ENCODE measurements at regions not wholly inside any gene's neighbourhood (a gene's known extent, or its start where the extent isn't known, plus 50 kb on each side); places are given as distances from the start of the nearest gene placed in this dataset.
"Not testable (repeated sequence)": the region's sequence is repeated elsewhere in the genome, so short reads cannot be mapped to it uniquely, and the experiment has no call there.

GRCh38 chr4:122100508-122100907 lies 51.6 kb upstream of the BLTP1 start:
- DNase-seq, result no peak

DNA sequence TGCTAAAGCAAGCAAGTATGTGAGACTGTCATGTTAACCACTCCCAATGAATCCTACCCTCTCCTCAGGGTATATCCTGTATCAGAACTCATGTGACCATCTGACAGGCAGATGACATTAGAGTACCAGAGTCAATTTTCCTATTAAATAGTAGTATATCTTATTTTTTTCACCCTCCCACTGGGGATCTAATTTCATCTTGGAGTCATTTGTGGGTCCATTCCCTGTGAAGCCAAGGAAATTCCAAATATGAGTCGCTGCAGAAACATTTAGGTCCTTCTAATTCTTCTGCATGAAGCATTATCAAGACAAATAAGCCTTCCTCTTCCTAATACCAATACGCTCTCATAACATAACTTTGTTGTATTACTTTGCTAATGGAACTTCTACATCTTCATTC lies 52.2 kb upstream of the BLTP1 start:
- no peak for DNase-seq

GRCh38 chr4:122091836-122092405 lies 60.2 kb upstream of the BLTP1 start:
- no peak for DNase-seq

- peak; percentile 19 for DNase-seq
Observed at GRCh38 chr4:122091397-122091796, 60.7 kb upstream of the BLTP1 start.

GRCh38 chr4:122090989-122091388 lies 61.1 kb upstream of the BLTP1 start:
- no peak for DNase-seq

DNA sequence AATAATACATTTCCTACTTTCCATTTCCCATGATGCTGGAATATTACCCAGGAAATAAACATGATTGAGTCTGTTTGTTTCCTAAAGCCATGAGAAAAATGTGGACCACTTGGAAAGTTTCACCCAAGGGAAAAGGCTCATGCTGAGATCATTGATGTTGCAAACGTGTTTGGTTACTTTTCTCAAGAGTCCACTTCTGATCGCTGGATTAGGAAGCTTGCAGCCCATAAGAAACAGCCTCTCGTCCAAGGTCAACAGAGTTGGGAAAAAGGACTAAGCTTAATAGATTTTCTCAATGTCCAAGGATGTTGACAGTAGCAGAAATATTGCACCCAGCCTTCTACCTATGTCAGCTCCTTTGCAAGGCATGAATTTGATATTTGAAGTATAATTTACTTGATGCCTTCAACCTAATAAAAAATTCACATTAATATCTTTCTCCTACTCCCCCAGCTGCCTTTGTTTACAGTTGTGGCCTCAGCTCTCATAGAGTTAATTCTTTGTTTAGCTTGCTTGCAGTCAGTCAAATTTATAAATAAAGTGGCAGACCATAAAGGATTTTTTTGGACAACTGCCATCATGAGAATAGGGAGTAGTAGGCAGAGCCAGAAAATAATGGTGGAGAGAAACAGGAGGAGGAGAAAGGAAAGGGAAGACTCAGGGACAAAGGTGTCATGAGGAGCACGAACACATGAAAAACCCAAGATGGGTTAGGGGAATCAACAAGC lies 65.6 kb upstream of the BLTP1 start:
- peak; percentile 23 for DNase-seq

GRCh38 chr4:122083989-122084388 lies 68.1 kb upstream of the BLTP1 start:
- no peak for DNase-seq

GRCh38 chr4:122083351-122083750 lies 68.8 kb upstream of the BLTP1 start:
- DNase-seq, result no peak

GRCh38 chr4:122082661-122083060 lies 69.5 kb upstream of the BLTP1 start:
- no peak for DNase-seq

DNA sequence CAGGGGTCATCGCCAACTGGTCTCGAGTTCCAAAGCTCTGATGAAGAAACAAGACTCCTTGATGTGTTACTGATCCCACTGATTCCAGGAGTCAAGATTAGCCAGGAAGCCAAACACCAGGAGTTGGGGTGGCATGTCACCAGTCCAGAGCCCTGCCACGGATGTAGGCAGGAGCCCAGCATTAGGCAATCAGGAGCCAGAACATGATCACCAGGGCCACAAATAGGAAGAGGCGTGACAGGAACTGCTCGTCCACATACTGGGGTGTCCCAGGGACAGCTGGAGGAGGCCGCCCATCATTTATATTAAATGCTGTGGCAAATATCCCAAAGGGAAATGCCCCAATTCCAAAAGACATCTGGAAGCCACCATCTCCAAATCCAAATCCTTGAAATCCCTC lies 74.5 kb upstream of the BLTP1 start:
- not testable (repeated sequence) for DNase-seq

DNA sequence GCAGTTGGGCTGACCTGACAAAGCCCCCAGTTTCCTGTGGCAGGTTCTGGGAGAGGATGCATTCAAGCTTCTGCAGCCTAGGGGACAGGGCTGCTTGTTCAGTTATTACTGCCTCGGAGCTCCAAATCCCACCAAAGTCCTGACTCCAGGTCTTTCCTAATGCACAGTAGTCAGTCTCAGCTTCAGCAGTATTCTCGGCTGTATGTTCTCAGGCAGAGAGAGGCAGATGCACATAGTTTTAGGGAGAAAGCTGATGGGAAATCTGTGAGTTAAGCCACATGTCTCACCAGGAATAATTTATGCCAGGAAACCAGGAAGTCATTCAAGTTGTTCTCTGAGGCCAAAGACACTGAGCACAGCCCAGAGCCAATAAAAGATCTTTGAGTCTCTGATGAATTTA lies 75.3 kb upstream of the BLTP1 start:
- DNase-seq, result not testable (repeated sequence)

- no peak for DNase-seq
Observed at GRCh38 chr4:122073615-122074014, 78.5 kb upstream of the BLTP1 start.

GRCh38 chr4:122065915-122066314 lies 86.2 kb upstream of the BLTP1 start:
- DNase-seq, result no peak

GRCh38 chr4:122065149-122065548 lies 87.0 kb upstream of the BLTP1 start:
- no peak for DNase-seq

GRCh38 chr4:122053186-122053585 lies 98.9 kb upstream of the BLTP1 start:
- DNase-seq, result no peak

- DNase-seq, result no peak
Observed at GRCh38 chr4:122052677-122053076, 99.5 kb upstream of the BLTP1 start.

GRCh38 chr4:122050841-122051240 lies 99.0 kb upstream of the TRPC3 start:
- no peak for DNase-seq

GRCh38 chr4:122047456-122048425 lies 95.9 kb upstream of the TRPC3 start:
- no peak for DNase-seq

DNA sequence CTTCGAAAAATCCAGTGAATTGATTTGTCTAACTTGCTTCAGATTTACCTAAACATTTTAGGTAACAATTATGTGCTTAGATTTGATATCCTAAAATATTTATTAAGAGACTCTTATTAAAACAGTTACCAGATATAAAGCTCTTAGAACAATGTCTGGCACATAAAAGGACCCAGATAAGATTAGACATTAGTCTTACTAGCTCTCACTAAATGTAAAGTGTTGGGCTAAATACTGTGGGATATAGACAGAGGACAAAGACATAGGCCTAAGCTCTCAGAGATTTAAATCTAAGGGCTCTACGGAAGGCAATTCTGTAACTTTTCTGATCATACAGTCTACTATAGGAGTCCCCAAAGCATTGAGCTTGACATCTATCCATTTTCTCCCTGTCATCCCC lies 94.4 kb upstream of the TRPC3 start:
- DNase-seq, result no peak

GRCh38 chr4:122045533-122045932 lies 93.7 kb upstream of the TRPC3 start:
- peak; percentile 66 for DNase-seq

GRCh38 chr4:122044501-122044900 lies 92.6 kb upstream of the TRPC3 start:
- DNase-seq, result no peak

DNA sequence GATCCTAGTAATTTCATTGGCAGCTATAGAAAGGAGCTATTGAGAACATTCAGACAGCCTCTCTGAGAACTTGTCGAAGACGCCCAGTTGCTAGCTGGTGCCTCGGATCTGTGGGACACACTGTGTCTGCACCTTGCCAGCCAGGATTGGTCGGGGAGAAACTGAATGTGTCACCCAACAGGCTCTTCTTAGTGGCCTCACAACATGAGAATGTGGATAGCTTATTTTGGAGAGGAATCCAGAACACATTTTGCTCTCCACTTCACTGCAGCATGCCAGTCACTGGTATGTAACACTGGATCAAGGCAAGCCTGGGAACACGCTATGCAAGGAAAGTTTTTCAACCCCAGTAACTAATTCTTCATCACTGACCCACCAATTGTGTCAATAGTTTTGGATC lies 89.5 kb upstream of the TRPC3 start:
- DNase-seq, result no peak

GRCh38 chr4:122038896-122039295 lies 87.0 kb upstream of the TRPC3 start:
- no peak for DNase-seq

DNA sequence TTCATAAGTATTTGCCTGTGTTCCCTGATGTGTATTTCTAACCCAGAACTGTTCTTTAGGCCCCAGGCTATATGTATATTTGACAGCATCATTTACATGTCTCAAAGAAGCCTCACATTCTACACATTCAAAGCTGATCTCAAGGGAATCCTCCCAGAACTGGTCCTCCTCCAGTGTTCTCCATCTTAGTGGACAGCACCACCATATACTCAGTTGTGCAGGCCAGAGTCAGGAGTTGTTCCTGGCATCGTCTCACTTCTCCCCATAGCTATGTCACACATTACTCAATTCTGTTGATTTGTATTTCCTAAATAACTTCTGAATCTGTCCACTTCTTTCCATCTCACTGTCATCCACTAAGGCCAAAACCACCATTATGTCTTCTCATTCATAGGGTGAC lies 82.8 kb upstream of the TRPC3 start:
- no peak for DNase-seq
